ENCODE measurements at regions not wholly inside any gene's neighbourhood (a gene's known extent, or its start where the extent isn't known, plus 50 kb on each side); places are given as distances from the start of the nearest gene placed in this dataset.

DNA sequence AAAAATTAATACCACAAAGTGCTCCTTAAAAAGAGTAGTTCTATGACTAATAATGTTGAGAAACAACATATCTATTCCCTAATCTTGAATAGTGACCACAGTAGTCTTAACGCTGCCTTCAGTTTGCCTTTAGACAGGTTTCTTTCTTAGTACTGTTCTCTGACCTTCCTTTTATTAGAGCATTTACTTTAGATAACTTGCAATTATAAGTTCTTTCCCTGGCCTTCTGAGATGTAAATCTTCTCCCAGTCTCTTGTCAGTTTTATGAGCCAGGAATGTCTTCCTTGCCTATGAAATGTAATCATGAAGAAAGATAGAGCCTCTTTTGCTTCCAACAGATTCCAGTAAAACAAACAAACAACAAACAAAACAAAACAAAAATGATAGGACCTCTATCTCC lies 1119.8 kb upstream of the LRRTM3 start:
- no peaks in the 10 kb centered on the region for H3K4me1 ChIP-seq (ENCODE audit: insufficient read depth, low read length)
- no peaks in the 10 kb centered on the region for H3K36me3 ChIP-seq (replicated peaks in 1 of 2; ENCODE audit: control insufficient read depth in 1 of 2, insufficient read depth in 2 of 2, low read length in 2 of 2)
- DNase-seq (ENCODE audit: low spot score): no peak
- CTCF ChIA-PET (ENCODE audit: low intra/inter-chr PET ratio, low total read pairs): no interaction called here
- H3K4me3 ChIP-seq (replicated peaks in 1 of 3; ENCODE audit: insufficient read depth in 1 of 3, low read depth in 2 of 3, low read length in 3 of 3): no peak overlapping the region
- no TSS peak for BruUV-seq (replicated peaks)
- TF ChIP-seq, protein P1, sequence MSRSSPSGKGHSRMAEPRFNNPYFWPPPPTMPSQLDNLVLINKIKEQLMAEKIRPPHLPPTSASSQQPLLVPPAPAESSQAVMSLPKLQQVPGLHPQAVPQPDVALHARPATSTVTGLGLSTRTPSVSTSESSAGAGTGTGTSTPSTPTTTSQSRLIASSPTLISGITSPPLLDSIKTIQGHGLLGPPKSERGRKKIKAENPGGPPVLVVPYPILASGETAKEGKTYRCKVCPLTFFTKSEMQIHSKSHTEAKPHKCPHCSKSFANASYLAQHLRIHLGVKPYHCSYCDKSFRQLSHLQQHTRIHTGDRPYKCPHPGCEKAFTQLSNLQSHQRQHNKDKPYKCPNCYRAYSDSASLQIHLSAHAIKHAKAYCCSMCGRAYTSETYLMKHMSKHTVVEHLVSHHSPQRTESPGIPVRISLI (CRISPR knock-in tag; IDR thresholded peaks at IDR 0.05; ENCODE audit: borderline replicate concordance): no peak
- TF ChIP-seq, protein P2, sequence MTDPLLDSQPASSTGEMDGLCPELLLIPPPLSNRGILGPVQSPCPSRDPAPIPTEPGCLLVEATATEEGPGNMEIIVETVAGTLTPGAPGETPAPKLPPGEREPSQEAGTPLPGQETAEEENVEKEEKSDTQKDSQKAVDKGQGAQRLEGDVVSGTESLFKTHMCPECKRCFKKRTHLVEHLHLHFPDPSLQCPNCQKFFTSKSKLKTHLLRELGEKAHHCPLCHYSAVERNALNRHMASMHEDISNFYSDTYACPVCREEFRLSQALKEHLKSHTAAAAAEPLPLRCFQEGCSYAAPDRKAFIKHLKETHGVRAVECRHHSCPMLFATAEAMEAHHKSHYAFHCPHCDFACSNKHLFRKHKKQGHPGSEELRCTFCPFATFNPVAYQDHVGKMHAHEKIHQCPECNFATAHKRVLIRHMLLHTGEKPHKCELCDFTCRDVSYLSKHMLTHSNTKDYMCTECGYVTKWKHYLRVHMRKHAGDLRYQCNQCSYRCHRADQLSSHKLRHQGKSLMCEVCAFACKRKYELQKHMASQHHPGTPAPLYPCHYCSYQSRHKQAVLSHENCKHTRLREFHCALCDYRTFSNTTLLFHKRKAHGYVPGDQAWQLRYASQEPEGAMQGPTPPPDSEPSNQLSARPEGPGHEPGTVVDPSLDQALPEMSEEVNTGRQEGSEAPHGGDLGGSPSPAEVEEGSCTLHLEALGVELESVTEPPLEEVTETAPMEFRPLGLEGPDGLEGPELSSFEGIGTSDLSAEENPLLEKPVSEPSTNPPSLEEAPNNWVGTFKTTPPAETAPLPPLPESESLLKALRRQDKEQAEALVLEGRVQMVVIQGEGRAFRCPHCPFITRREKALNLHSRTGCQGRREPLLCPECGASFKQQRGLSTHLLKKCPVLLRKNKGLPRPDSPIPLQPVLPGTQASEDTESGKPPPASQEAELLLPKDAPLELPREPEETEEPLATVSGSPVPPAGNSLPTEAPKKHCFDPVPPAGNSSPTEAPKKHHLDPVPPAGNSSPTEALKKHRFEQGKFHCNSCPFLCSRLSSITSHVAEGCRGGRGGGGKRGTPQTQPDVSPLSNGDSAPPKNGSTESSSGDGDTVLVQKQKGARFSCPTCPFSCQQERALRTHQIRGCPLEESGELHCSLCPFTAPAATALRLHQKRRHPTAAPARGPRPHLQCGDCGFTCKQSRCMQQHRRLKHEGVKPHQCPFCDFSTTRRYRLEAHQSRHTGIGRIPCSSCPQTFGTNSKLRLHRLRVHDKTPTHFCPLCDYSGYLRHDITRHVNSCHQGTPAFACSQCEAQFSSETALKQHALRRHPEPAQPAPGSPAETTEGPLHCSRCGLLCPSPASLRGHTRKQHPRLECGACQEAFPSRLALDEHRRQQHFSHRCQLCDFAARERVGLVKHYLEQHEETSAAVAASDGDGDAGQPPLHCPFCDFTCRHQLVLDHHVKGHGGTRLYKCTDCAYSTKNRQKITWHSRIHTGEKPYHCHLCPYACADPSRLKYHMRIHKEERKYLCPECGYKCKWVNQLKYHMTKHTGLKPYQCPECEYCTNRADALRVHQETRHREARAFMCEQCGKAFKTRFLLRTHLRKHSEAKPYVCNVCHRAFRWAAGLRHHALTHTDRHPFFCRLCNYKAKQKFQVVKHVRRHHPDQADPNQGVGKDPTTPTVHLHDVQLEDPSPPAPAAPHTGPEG (CRISPR knock-in tag; IDR thresholded peaks at IDR 0.05): no peak
- TF ChIP-seq FOXP1 (IDR thresholded peaks at IDR 0.05): no peak
- no peak for TF ChIP-seq FOXP1 (CRISPR knock-in tag; IDR thresholded peaks at IDR 0.05)
- TF ChIP-seq ZNF317 (CRISPR knock-in tag; IDR thresholded peaks at IDR 0.05): no peak
- TF ChIP-seq, protein P3, sequence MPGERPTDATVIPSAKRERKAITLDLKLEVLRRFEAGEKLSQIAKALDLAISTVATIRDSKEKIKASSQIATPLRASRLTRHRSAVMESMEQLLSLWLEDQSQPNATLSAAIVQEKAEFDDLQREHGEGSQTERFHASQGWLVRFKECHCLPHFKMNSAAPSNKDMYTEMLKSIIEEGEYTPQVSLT (CRISPR knock-in tag; IDR thresholded peaks at IDR 0.05; ENCODE audit: borderline replicate concordance, low read depth): no peak
- no peak for TF ChIP-seq ZIK1 (CRISPR knock-in tag; IDR thresholded peaks at IDR 0.05; ENCODE audit: borderline replicate concordance, low read depth)
- no peak for TF ChIP-seq CEBPG (CRISPR knock-in tag; IDR thresholded peaks at IDR 0.05)
- TF ChIP-seq DRAP1 (CRISPR knock-in tag; IDR thresholded peaks at IDR 0.05): no peak
- no peak for TF ChIP-seq HES4 (CRISPR knock-in tag; IDR thresholded peaks at IDR 0.05; ENCODE audit: borderline replicate concordance)
- TF ChIP-seq GABPA (IDR thresholded peaks at IDR 0.05; ENCODE audit: low read depth, low read length): no peak
- no peak for TF ChIP-seq GABPA (CRISPR knock-in tag; IDR thresholded peaks at IDR 0.05; ENCODE audit: low read depth)
- no peak for TF ChIP-seq TBL1XR1 (IDR thresholded peaks at IDR 0.05; ENCODE audit: borderline replicate concordance, low read length, partially characterized antibody)
- TF ChIP-seq JUNB (CRISPR knock-in tag; IDR thresholded peaks at IDR 0.05; ENCODE audit: borderline replicate concordance): no peak
- no peak for TF ChIP-seq NR2F2 (IDR thresholded peaks at IDR 0.05; ENCODE audit: borderline replicate concordance, low read depth)
- TF ChIP-seq ZFP82 (CRISPR knock-in tag; IDR thresholded peaks at IDR 0.05; ENCODE audit: borderline replicate concordance): no peak
- TF ChIP-seq ZNF430 (CRISPR knock-in tag; IDR thresholded peaks at IDR 0.05): no peak
- POLR2A ChIA-PET: no interaction called here
- FAIRE-seq: no peak
- no peak overlapping the region for H3K27ac ChIP-seq (ENCODE audit: extremely low read length, insufficient read depth, low read length)
- H3K4me2 ChIP-seq (ENCODE audit: low read depth, low read length): no peak overlapping the region
- no peak overlapping the region for H2AFZ ChIP-seq (ENCODE audit: low read length)
- no peaks in the 10 kb centered on the region for H4K20me1 ChIP-seq (ENCODE audit: insufficient read depth, low read length)
- H3K9me3 ChIP-seq (ENCODE audit: low read length): no peaks in the 10 kb centered on the region
- intact Hi-C loops (cut with micrococcal nuclease; ENCODE audit: unreplicated experiment): no loop called here
- H3K27me3 ChIP-seq (ENCODE audit: control insufficient read depth in 1 of 2, insufficient read depth in 2 of 2, low read length in 2 of 2): no peaks in the 10 kb centered on the region
- ATAC-seq: no peak
- H3K79me2 ChIP-seq (ENCODE audit: insufficient read depth, low read length): no peaks in the 10 kb centered on the region
- no peak overlapping the region for H3K9ac ChIP-seq (ENCODE audit: insufficient read depth, low read depth, low read length)
- 74% methylated on average over 1 of the region's 1 CpG for WGBS (ENCODE audit: low lambda C conversion rate)
- in situ Hi-C loops (cut with HindIII; ENCODE audit: extremely low pct_ligation_motif_present, low pct_unique_long_range_greater_than_20kb): no loop called here

Measured in HepG2 (cell line).